Amniotic epithelial cell (primary cell): ENCODE measurements at regions not wholly inside any gene's neighbourhood (a gene's known extent, or its start where the extent isn't known, plus 50 kb on each side); places are given as distances from the start of the nearest gene placed in this dataset.
A peak's percentile ranks its signal among the peaks of the same experiment; 100 is the strongest.
"Not testable (repeated sequence)": the region's sequence is repeated elsewhere in the genome, so short reads cannot be mapped to it uniquely, and the experiment has no call there.

Experiments
- DNase-seq: peaks from one replicate; pipeline ENCODE4 v3.0.0-alpha.2; 2010; ENCODE audit warnings: low read depth

GRCh38 chr7:136530831-136531230, 337.6 kb upstream of the CHRM2 start:
- DNase-seq, result no peak

GRCh38 chr7:136528329-136528728, 340.1 kb upstream of the CHRM2 start:
- DNase-seq, result peak; percentile 96

GRCh38 chr7:136527554-136527953, 340.9 kb upstream of the CHRM2 start:
- no peak for DNase-seq

GRCh38 chr7:136526408-136527105, 341.9 kb upstream of the CHRM2 start:
- DNase-seq, result no peak

- DNase-seq, result peak; percentile 40
Measured at GRCh38 chr7:136523571-136523970, 344.9 kb upstream of the CHRM2 start.

GRCh38 chr7:136517971-136518370, 350.5 kb upstream of the CHRM2 start:
- no peak for DNase-seq

GRCh38 chr7:136514776-136515175, 353.7 kb upstream of the CHRM2 start:
- no peak for DNase-seq

GRCh38 chr7:136513744-136514143, 354.7 kb upstream of the CHRM2 start:
- no peak for DNase-seq

GRCh38 chr7:136509466-136509865, 359.0 kb upstream of the CHRM2 start:
- no peak for DNase-seq

- DNase-seq, result no peak
Measured at GRCh38 chr7:136502162-136502561, 366.3 kb upstream of the CHRM2 start.

- no peak for DNase-seq
Measured at GRCh38 chr7:136501151-136501550, 367.3 kb upstream of the CHRM2 start.

- no peak for DNase-seq
Measured at GRCh38 chr7:136496551-136496950, 371.9 kb upstream of the CHRM2 start.

- DNase-seq, result no peak
Measured at GRCh38 chr7:136495081-136495480, 373.4 kb upstream of the CHRM2 start.

GRCh38 chr7:136492366-136492765, 376.1 kb upstream of the CHRM2 start:
- no peak for DNase-seq

- DNase-seq, result no peak
Measured at GRCh38 chr7:136489808-136490207, 378.6 kb upstream of the CHRM2 start.

GRCh38 chr7:136480901-136481300, 387.6 kb upstream of the CHRM2 start:
- no peak for DNase-seq

GRCh38 chr7:136479922-136480321, 388.5 kb upstream of the CHRM2 start:
- no peak for DNase-seq

GRCh38 chr7:136470179-136470578, 398.3 kb upstream of the CHRM2 start:
- peak; percentile 3 for DNase-seq

GRCh38 chr7:136452949-136453348, 415.5 kb upstream of the CHRM2 start:
- no peak for DNase-seq

GRCh38 chr7:136446751-136447150, 421.7 kb upstream of the CHRM2 start:
- DNase-seq, result no peak

- DNase-seq, result no peak
Measured at GRCh38 chr7:136441835-136442234, 426.6 kb upstream of the CHRM2 start.

- DNase-seq, result not testable (repeated sequence)
Measured at GRCh38 chr7:136431736-136432135, 436.7 kb upstream of the CHRM2 start.

GRCh38 chr7:136424058-136424457, 444.4 kb upstream of the CHRM2 start:
- no peak for DNase-seq

GRCh38 chr7:136419740-136420139, 442.6 kb upstream of the MTPN start:
- not testable (repeated sequence) for DNase-seq
